ENCODE measurements at regions not wholly inside any gene's neighbourhood (a gene's known extent, or its start where the extent isn't known, plus 50 kb on each side); places are given as distances from the start of the nearest gene placed in this dataset.

DNA sequence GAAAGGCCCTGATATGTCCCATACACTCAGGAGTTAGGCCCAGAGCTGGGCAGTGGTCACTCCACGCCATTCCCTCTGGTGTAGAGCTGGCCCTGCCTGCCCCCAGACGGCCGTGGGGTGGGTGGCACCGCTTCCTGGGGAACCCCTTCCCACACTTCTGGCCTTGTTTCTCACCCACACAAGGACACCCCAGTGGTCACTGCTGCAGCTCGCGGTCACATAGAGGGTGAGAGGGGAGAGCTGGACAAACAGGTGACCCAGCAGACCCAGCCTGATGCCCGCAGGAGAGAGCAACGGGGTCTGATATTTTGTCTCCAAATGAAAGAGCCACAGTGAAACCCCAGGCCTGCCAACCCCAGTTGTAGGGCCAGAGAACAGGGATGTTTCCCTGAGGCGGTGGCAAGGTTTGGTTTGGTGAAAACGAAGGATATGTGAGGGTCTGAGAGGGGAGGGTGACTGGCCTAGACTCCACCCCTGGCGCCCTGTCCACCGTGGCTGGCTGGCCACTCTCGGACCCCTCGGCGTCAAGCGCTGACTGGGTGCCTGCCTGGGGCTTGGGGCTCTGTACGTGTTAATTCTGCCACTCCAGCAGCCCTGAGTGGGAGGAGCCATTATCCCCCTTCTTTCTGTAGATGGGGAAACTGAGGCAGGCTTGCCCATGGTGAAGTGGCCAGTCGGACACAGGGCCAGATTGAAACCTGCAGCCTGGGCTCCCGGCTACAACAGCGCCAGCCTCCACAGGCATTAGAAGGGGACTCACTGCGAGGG, 71.0 kb upstream of the PPARA start:
- DNase-seq, result no peak

DNA sequence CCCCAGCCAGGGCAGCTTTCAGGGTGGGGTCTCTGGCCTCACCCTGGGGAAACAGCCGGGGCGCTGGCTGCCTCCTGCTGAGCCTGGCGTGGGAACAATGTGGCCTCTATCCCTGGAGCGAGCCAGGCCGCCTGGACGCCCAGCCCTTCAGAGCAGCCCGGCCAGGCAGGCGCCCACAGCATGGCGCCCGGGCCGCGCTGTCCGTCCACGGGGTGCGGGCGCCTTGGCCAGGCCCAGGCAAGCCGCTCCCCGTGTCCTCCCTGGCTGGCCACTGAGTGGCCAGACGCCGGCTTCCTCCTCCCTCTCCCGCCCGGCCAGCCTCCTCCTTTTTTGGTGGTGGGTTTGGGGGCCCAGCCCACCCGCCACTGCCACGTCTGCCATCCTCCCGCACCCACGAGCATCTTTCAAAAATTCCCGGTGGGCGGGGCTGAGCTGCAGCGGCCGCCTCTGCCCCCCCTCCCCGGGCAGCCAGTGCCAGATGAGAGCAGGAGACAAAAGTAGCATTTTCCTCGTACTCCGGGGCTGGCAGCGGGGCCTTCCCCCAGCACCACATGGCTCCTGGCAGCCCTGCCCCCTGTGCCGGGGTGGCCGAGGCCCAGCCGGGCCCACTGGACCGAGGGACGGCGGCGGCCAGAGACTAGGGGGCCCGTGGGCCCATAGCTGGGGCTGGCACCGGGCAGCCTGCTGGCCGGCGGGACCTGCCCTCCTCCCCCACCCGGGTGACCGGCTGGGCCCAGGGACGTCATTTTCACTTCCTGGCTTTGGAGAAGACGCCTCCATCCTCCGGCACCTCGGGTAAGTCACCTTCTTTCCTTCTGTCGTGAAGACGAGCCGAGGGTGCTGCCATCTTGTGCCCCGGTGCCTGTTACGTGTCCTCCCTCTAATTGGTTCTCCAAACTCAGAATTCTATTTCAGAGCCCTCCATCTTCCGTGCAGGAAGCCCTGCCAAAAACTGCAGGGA, 70.2 kb upstream of the PPARA start:
- DNase-seq, result no peak

DNA sequence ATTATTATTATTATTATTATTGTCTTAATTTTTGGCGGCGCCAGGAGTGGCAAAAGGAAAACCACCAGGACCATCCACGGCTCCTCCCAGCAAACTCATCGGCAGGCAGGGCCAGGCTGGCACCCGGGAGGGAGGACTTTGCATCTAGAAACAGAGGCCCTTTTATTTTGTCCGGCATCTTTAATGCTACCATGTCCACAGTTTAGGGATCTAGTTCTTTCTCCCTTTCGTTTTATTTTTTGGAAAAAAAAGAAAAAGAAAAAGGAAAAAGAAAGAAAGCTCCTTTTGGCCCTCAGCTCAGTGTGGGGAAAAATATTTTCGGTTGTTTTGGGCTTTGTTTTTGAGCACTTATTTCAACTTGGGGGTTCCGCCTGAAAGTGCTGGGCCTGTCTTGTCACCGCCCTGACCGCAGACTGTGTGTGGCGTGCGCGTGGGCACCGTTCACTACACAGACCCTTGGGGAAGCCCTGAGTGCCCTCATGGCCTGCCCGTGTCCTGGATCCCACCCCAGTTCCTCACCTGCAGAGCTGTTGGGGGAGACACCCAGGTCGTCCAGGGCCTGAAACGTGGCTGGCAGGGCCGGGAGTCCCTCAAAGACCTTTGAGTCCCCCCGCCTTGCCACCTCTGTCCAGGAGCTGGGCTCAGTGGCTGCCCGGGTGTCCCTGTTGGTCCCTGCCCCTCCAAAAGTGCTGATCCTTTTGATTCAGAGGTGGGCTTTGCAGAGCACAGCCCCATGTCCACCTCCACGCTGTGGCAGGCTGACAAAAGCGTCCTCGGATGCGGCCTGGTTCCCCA, 69.1 kb upstream of the PPARA start:
- no peak for DNase-seq

DNA sequence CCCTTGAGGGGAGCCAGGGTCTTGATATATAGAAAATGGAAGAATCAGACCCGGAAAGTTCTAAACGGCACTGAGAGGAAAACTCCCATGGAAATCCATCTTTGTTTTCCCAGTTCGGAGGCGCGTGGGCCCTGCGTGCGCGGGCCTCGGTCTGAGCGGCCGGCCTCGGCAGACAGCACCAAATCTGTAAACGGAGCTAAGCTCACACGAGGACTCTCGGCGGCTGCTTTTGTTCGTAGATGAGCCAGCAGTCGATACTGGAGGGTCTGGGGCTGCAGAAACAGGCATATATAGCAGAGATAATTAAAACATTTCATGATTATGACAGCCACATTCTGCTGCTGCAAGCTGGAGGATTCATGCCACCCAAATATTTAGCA, 68.5 kb upstream of the PPARA start:
- DNase-seq, result no peak

DNA sequence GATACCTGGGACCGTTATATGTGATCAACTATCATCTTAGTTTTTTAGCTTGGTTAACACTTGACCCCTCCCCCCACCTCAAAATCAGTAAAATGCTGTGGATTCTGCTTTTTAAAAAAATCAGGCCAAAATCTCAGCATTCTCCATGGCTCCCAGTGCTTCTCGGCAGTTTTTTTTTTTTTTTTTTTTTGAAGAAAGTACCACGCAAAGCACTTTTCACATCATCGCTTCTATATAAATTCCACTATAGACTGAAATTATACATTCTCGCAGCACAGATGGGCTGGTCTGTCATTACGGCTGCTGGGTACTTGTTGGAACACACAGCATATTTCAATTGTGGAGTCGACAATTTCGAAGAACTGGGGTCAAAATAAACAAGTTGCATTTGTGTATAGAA, 67.7 kb upstream of the PPARA start:
- DNase-seq, result no peak

DNA sequence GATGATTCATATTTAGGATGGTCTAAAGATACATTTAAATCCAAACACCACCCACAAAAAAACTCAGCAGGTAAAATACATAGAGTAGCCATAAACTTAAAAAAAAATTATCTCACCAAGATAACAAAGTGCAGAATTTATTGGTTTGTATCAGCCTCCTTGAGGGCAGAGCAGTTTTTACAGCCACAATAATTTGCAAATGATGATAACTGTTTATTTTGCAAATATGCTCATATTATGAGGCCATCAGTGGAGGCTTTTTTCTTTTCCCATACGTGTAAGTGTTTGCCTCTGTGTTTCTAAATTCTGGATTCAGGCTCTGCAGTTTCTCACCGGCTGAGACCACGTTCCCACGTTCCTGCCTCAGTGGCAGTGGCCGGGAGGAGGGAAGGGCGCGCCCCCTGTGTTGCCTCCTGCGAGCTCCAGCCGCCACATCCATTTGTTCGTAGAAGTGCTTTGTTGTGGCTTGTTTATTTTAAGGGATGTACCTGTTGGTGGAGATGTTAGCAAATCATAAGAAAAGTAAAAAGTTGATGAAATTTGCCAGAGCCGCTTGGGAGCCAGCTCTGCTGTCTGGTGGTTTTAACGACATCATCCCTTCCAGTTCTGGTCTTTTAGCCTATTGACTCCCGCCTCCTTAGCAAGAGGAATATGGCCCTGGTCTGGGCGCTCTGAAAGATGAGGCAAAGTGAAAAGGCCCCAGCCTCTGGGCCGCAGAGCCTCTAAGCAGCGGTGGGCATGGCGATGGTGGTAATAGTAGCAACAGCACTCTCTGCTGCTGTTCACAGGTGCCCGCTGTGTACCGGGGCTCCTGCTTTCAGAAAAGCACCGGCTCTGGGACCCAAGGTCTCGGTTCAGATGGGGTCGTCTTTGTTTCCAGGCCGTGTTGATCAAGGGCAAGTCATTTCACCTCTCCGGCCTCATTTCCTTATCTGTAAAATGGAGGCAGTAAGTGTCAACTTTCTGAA, 66.7 kb upstream of the PPARA start:
- DNase-seq, result no peak

DNA sequence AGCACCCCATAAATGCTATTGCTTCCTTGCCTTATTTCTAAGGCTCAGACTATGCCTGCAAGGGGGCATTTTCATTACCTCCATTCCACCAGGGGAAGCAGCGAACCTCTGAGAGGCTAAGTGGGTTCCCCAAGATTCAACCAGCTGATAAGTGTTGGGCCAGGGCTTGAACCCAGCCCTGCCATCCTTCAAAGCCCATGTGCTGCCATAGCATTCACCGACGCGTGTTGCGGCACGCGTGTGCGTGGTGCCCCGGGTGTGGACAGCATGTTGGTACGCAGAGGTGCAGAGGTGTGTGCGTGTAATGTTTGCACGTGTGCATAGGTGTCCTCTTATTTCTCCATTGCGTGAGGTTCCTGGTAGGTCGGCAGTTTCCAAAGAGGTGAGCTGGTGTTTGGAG, 66.0 kb upstream of the PPARA start:
- no peak for DNase-seq

DNA sequence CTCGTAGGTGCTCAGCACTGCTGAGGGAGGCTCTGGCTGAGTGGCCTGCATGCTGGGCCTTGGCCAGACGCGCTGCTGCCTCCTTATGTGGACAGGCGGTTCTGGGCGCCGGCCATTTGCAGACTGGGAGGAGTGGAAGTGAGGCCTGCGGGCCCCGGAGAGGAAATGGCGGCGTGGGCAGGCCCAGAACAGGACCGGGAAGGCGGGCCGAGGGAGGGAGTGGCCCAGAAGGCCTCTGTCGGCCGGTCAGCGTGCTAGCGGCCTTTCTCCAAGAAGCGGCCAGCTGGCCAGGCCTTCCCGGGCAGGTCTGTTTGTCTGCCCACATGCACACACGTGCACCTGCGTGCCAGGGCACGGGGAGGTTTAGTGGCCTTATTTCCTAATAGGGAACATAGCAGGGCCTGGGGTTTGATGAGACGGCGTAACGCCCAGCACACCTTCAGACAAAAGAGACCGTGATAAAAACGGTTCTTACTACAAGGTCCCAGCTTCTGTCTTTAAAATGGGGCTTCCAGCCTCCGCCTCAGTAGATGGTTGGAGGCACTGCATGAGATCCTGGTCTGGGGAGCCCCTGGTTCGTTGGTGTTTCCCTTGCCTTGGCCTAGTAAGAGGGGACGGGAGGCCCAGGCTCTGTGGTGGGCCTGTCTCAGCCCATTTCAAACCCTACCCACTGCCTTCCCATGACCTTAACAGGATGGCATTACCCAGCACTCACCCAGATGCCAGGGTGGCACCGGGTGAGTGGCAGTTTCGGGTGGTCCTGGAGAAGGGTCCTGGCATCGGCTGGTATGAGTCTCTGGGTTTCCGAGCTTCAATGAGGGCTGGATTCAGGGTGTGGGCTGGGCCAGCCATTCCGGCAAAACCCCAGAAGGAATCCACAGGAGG, 65.1 kb upstream of the PPARA start:
- DNase-seq, result no peak

DNA sequence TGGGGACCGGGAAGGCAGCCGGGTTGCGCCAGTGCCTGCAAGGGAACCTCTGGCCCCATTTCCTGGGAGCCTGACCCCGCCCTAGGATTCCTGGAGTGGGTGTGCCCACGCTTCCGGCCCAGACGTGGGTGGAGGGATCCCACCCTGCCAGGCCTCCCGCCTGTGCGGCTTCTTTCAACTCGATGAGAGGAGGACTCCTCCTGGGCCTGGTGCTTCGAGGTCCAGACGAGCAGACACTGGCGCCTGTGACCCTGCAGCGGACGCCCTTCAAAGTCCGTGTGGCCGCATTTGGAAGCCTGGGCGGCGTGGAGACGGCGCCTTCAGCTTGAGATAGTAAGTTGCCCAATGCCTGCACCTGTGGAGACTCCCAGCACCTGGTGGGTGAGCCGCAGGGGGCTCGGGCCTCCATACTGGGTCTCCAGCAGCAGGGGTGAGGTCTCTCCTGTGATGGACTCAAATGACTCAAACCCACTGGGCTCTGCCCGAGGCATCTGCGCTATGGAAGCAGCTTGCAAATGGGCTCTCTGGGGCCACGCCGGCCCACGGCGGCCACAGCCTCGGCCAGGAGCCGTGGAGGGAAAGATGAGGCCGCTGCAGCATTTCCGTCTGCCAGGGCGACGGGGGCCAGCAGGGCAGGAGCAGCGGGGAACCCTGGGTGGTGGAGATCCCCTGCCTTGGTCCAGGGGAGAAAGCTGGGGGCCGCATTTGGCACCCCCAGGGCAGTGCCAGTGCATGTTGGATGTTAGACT, 64.3 kb upstream of the PPARA start:
- DNase-seq, result no peak

DNA sequence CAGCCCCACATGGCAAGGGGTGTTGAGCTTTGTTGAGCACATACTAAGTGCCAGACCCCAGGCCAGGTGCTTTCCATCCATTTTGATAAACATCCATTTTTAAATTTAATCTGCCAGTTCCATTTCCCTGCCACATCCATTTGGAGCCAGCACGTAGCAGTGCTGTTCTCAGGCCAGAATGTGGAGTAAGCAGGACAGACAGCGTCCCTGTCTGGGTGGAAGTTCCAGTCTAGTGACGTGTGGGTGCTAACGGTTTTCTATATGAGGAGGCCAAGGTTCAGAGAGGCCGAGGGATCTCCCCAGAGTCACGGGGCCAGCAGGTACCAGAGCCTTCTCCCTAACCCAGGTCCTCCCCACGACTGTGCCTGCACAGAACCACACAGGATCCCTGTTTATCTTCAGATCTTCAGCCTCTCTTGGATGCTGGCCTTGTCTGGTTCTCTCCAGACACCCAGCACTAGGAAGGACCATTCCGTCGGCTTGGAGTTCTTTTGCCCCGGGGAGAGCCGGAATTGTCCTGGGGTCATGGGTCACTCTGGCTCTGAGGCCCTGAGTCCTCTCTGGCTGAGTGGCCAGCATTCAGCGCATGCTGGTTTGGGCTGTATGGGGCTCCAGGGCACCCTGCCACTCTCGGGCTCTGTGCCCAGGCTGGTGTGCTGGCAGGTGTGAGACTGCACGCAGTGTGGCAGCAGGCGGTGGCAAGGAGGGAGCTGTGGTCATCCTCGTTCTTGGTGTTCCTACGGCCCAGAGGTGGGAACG, 63.6 kb upstream of the PPARA start:
- DNase-seq, result no peak

DNA sequence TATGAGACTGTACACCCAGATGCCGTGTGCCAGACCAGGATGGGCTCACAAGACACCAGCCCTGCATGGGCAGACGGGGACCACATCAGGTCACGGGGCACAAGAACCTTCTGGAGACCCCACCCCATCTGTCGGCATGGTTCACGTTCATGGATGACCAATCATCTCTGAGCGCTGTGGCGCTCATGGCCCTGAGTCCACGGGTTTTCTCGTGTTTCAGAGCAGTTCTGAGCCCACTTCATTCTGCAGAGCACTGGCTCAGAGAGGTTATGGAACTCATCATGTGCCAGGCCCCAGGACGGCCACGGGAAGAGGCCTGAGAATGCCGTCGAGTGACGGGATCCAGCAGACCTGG, 63.0 kb upstream of the PPARA start:
- no peak for DNase-seq

DNA sequence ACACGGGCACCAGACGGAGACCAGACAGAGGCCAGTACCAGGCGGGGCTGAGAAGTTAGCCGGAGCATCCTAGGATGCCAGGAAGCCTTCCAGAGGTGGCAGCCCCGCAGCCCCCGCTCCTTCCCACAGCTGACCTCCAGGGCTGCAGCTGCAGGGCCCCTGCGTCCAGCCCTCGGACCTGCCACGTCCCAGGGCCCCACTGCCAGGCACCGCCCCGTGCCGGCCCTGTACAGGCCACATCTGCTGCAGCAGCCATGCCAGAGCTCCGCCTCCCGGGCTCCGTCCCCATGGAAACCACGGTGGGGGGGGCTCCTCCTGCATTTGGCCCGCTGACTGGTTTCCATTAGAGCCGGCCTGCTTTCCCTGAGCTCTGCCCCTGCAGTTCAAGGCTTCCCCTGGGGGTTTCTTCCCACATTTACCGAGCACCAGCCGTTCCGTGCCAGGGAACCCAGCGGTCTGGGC, 62.5 kb upstream of the PPARA start:
- DNase-seq, result no peak

DNA sequence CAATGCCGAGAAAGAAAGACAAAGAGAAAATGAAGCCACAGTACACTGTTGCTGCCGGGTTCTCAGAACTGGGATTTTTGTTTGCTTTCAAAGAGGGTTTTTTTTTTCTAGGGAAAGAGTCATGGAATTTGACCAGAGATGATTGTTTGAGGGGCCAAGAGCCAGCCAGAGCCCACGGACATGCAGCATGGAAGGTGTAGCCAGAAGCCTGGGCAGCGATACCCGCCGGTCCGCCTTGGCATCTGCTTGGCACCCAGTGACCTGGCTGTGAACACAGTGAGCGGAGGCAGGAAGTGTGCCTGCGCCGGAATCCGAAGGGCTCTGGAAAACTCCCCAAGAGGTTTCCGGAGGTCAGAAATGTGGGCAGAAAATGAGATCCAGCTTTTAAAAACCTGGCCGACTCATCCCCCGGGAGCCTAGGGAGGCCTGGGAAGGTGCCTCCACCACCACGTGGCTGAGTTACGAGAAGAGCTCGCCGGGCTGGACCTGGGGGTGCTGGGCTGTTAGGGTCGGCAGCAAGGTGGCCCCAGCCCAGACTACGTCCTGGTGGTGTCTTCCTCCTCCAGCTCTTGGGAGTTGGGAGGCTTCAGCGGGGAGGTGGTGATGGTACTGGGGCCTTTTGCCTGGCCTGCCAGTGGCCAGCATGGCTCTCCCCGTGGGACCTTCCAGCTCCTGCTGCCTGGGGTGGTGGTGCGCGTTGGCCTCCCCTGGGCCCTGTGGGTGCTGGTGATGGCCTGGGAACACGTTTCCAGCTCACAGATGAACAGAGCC, 61.6 kb upstream of the PPARA start:
- DNase-seq, result no peak

DNA sequence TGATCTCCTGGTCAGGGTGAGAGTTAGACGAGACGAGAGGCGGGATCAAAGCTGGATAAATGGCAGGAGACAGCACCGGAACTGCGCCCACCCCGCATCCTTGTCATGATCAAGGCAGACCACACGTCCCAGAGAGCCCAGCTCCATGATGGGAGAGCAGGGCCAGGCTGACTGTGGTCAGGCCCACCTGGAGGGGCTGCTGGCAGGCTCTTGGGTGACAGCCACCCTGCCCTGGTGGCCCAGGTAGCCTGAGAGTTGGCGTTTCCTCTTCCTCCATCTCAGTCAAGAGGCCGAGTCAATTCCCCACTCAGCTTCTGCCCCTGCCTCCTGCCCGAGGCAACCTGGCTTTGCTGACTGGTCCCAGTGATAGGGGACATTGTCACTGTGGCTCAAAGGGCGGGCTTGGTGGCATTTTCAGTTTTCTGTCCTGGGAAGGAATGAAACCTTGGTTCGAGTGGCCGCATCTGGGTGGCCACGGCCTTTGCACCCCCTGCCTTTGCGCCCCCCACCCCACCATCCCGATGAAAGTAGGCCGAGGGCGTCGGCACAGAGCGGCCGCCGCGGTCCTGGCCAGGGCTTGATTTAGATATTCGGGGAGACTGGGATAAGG, 60.8 kb upstream of the PPARA start:
- no peak for DNase-seq

DNA sequence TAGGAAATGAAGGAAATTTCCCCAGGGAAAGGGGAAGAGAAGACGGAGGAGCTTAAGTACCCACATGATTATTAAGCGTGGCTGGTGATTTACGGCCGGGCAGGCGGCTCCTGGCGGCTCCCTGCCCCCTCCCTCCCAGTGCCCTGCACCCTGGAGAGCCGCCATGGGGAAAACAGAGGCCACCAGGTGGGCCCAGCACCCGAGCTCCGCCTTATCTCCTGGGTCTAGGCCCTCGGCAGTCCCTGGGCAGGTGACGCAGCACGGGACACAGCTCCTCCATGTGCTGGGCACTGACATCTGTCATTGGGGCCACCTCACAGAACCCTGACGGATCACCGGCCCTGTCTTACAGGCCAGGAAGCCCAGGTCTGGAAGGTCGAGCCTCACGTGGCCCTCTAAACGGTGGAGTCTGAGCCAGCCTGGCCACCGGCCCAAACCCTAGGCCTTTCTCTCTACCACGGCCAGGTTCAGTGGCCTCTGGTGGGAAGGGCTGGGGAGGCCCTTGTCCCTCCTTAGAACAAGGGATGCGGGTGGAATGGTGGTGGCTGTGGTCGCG, 60.2 kb upstream of the PPARA start:
- no peak for DNase-seq

DNA sequence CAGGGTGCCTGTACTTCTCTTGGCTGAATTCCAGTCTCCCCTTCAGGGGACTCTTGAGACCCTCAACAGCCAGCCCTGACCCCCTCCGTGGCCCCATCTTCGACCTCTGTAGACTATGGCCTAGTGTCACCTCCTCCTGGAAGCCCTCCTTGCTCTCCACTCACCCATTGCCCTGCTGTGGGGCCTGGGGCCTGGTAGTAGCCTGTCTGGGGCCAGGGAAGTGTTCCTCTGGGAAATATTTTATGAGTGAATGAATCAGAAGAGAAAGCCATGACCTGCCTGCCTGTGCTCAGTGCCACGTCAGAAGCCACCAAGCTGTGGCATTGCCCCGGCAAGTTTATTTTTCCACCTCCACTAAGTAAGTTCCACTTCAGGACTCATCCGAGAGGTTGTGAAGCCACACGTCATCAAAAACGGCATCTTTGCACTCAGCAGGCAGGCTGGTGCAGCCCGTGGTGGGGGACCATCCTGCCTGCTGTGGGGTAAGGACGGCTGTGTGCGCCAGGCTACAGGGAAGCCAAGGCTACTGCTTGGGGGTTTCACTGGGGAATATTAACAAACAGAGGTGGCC, 59.6 kb upstream of the PPARA start:
- no peak for DNase-seq

DNA sequence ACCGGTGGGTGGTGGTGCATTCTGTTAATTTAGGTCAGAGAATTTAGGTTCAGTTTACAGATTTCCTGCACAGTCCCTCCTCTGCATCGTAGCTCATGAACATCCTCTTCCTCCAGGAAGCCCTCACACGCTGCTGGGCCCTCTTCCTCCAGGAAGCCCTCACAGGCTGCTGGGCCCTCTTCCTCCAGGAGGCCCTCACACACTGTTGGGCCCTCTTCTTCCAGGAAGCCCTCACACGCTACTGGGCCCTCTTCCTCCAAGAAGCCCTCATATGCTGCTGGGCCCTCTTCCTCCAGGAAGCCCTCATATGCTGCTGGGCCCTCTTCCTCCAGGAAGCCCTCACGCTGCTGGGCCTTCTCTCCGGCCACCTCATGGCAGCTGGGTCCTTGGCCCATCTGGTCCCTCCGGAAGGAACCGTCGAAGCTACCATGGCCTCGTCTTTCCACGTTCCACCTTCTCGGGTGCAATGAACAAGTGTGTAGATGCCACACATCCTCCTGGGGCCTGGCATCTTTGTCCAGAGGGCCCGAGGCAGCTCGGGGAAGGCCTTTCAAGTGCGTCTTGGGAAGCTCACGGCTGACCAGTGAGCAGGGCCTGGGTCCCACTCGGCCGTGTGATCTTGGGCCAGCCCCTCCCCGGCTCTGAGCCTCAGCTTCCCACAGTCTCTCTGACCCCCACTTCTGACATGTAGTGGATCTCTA, 58.9 kb upstream of the PPARA start:
- DNase-seq, result no peak
